ENCODE measurements at regions not wholly inside any gene's neighbourhood (a gene's known extent, or its start where the extent isn't known, plus 50 kb on each side); places are given as distances from the start of the nearest gene placed in this dataset.
"Not testable (repeated sequence)": the region's sequence is repeated elsewhere in the genome, so short reads cannot be mapped to it uniquely, and the experiment has no call there.

- DNase-seq (ENCODE audit: low read depth in 3 of 3): no peak
Measured at GRCh38 chr3:110881069-110881468, 190.5 kb upstream of the NECTIN3 start.

DNA sequence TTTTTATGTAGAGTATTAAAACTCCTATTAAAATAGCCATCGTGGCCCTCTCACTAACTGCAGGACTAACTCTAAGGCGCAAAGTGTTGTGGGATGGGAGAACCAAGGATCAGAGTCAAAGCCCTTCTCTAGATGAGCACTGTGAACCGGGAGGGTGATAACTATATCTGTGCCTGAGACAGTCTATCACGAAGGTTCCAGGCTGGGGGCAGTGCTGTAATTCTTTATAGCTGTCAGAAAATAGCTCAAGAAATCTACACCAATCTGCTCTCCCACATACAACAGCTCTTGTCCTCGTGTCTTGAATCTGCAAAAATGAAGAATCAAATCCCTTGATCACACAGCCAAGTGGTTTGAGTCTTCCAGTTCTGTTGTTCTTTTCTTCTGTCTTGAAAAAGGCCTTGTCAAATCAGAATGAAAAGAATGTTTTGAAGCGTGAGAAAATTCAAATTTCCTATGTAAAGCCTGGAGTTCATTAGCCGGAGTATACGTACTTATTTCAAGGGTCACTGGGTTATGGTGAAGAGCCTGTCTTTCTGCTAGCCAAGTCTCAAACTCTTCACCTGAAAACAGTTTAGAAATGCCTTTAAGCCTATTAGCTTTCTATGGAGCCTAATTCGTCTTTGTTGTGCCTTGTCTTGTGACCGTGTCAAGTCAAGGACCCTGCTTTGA lies 185.3 kb upstream of the NECTIN3 start:
- DNase-seq (ENCODE audit: low read depth in 3 of 3): no peak

- DNase-seq (ENCODE audit: low read depth in 3 of 3): no peak
Measured at GRCh38 chr3:110887176-110887575, 184.4 kb upstream of the NECTIN3 start.

- not testable (repeated sequence) for DNase-seq (ENCODE audit: low read depth in 3 of 3)
Measured at GRCh38 chr3:110888625-110889375, 182.8 kb upstream of the NECTIN3 start.

DNA sequence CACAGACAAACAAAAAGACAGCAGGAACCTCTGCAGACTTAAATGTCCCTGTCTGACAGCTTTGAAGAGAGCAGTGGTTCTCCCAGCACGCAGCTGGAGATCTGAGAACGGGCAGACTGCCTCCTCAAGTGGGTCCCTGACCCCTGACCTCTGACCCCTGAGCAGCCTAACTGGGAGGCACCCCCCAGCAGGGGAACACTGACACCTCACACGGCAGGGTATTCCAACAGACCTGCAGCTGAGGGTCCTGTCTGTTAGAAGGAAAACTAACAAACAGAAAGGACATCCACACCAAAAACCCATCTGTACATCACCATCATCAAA lies 182.3 kb upstream of the NECTIN3 start:
- not testable (repeated sequence) for DNase-seq (ENCODE audit: low read depth in 3 of 3)

DNA sequence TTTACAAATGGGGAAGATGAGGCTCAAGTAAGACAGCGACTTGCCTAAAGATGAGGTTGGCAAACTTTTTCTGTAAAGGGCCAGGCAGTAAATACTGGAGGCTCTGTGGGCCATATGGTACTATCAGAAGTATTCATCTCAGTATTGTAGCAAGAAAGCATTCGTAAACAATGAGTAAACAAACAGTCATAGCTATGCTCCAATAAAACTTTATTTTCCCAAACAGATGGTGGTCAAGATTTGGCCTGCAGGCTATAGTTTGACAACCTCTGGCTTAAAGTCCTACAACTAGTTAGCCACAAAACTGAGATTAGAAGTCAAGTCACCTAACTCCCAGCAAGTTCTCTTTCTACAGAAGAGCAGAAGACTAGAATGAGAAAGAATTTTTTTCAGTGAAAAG lies 177.0 kb upstream of the NECTIN3 start:
- no peak for DNase-seq (ENCODE audit: low read depth in 3 of 3)

GRCh38 chr3:110895054-110895453 lies 176.6 kb upstream of the NECTIN3 start:
- no peak for DNase-seq (ENCODE audit: low read depth in 3 of 3)

GRCh38 chr3:110897046-110897445 lies 174.6 kb upstream of the NECTIN3 start:
- no peak for DNase-seq (ENCODE audit: low read depth in 3 of 3)

DNA sequence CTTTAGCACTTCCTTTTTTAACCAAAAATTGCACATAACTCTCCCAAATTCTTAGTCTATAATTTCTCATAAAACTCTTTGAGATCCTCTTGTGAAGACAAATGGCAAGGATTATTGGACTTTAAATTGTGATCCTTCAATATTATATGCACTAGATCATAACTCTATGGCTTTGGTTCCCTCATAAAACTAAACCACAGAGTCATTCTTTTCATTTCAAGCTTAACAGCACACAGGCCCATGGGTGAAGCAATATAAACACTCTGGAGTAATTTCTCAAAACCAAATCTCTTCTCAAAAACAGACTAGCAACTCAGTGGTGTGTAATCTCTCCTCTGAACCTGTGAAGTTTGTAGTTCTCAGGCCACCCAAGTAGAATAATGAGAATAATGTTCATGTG lies 171.0 kb upstream of the NECTIN3 start:
- DNase-seq (ENCODE audit: low read depth in 3 of 3): no peak

DNA sequence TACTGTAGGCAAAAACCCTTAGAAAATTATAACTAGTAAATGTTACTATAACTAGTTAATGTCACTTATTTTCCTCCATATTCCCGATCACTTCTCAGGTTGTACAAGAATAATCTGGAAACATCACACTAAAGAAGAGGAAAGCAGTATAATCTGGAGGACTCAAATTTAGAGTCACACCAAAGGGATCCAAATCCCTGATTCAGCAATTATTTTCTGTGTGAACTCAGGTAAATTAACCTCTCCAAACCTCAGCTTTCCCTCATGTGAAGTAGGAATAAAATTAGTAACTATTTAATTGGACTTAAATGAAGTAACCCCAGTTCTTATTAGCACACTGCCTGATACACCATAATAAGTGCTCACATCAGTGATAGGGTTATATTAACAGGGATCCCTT lies 170.1 kb upstream of the NECTIN3 start:
- no peak for DNase-seq (ENCODE audit: low read depth in 3 of 3)

DNA sequence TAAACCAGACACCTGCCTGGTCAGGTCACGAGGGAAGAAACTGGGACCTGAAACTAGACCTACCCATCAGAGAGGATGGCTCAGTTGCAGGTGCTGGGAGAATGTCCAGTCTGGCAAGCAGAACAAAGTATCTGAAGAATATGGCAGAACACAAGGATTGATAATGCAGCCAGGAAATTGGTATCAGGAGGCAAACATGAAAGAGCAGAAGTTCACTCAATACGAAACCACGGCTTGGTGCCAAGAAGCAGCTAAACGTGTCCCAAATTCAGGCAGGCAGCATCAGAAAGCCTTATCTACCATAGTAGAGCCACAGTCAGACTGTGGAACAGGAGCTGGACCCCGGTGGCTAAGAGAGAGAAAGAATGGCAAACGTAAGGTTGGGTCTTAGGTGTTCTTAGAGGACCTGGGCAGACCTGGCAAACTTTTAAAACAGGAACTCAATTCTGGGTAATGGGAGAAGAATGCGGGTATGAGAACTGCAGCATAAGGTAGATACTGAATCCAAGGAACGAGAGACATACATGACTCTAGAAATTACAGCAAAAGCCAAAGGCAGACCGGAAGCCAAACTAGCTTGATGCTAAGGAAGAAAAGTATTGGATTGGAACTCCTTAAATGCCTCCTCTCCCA lies 169.0 kb upstream of the NECTIN3 start:
- no peak for DNase-seq (ENCODE audit: low read depth in 3 of 3)

DNA sequence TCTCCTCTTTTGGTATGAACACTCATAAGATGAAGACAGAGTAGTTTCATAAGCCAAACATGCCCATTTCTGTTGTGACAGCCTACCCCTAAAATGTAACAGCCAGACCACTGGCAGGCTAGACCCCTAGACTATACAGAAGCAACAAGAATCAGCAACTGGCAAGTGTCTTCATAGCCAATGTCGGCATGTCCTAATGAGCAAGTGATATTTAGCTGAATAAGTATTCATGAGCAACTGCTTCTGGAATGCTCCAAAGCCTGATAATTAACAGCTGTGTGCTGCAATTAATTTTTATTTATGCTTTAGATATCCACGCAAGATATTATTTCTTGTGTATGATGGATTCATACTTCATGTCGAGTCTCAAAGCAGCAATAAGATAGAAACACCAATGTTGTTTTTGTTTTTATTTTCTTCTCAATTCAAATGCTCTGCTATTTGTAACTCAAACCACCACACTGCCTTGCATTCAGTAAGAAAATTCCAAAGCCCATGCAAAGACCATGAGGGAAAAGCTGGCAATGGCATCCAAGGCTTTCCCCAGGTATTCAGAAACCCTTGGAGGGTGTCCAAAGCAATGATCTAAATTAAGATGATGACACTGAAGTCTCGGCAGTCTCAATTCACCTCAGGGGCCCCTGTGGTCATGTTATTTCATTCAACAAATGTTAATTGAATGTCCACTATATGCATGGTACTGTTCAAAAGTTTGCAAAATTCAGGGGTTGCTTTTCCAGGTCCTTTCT lies 167.7 kb upstream of the NECTIN3 start:
- DNase-seq (ENCODE audit: low read depth in 3 of 3): no peak

DNA sequence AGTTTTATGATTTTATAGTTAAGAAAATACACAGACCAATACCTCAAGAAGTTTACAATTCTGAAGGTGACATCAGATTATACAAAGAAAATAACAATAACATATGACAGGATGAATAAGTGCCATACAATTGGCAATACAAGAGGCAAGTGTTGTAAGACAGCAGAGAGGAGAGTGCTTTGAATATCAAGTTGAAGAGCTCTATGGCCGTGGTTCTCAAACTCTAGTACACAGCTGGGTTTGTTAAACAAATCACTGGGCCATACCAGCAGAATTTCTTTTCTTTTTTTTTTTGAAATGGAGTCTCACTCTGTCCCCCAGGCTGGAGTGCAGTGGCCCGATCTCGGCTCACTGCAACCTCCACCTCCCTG lies 167.1 kb upstream of the NECTIN3 start:
- no peak for DNase-seq (ENCODE audit: low read depth in 3 of 3)

- no peak for DNase-seq (ENCODE audit: low read depth in 3 of 3)
Measured at GRCh38 chr3:110905121-110905520, 166.5 kb upstream of the NECTIN3 start.

GRCh38 chr3:110909839-110910238 lies 161.8 kb upstream of the NECTIN3 start:
- DNase-seq (ENCODE audit: low read depth in 3 of 3): no peak

GRCh38 chr3:110910346-110910955 lies 161.2 kb upstream of the NECTIN3 start:
- no peak for DNase-seq (ENCODE audit: low read depth in 3 of 3)

- DNase-seq (ENCODE audit: low read depth in 3 of 3): no peak
Measured at GRCh38 chr3:110918963-110919362, 152.7 kb upstream of the NECTIN3 start.

DNA sequence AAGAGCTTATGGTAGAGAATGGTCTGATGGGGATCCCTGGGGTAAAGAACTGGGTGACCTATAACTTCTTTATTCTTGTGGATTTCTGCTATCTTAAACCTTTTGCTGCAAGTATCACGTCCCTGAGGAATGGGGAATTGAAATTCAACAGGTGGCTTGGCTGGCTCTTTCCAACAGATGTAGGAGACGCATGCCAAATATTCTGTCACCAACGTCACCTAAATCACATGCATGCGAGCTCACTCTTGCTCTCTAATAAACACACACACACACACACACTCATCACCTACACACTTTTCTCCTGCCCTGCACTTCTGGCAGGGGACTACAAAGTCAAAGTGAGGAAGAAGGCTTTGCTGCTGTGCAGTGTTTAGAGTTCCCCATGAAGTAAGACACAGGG lies 145.8 kb upstream of the NECTIN3 start:
- no peak for DNase-seq (ENCODE audit: low read depth in 3 of 3)

DNA sequence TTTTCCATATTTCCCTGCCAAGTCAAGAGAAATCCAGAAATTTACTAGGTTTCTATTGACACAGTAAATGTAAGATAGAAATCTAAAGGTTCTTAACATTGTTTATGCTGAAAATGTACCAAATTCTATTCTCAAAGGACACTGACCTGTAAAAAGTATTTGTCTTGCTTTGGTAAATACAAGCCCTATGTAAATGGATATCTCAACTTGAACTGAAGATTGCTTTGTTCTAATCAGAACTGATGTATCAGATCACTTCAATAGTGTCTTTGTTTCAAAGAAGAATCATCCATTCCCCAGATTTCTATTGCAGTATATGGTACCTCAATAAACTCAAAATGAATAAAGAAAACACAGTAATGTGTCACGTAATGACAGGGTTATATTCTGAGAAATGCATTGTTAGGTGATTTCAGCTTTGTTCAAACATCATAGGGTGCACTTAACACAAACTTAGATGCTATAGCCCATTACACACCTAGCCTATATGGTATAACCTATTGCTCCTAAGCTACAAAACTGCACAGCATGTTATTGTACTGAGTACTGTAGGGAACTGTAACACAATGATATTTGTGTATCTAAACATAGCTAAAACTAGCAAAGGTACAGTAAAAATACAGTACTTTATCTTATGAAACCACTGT lies 143.5 kb upstream of the NECTIN3 start:
- DNase-seq (ENCODE audit: low read depth in 3 of 3): no peak

- no peak for DNase-seq (ENCODE audit: low read depth in 3 of 3)
Measured at GRCh38 chr3:110929816-110930215, 141.8 kb upstream of the NECTIN3 start.

- no peak for DNase-seq (ENCODE audit: low read depth in 3 of 3)
Measured at GRCh38 chr3:110932567-110932966, 139.0 kb upstream of the NECTIN3 start.
